ENCODE measurements at regions not wholly inside any gene's neighbourhood (a gene's known extent, or its start where the extent isn't known, plus 50 kb on each side); places are given as distances from the start of the nearest gene placed in this dataset.
"Not testable (repeated sequence)": the region's sequence is repeated elsewhere in the genome, so short reads cannot be mapped to it uniquely, and the experiment has no call there.

DNA sequence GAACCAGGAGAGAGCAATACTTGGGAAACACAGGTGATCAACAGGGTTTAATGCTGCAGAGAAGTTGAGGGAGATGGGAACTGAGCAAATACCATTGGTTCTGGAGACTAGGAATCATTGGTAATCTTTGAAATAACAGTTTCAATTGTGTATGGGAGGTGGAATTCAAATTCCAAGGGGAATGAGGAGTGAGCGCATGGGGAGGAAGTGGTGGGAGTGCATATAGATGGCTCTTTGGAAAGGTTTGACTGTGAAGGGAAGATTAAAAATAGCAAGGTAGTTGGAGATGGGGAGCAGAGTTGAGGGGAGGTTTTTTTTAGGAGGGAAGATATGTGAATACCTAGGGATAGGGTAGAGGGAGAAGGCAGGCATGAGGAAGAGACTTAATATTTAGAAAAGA, 51.1 kb upstream of the ROPN1 start:
- no peak for DNase-seq

- no peak for DNase-seq
These were observed 53.0 kb upstream of the ROPN1 start for GRCh38 chr3:124044956-124045355.

- DNase-seq = no peak
These were observed 57.3 kb upstream of the ROPN1 start for GRCh38 chr3:124048967-124049798.

DNA sequence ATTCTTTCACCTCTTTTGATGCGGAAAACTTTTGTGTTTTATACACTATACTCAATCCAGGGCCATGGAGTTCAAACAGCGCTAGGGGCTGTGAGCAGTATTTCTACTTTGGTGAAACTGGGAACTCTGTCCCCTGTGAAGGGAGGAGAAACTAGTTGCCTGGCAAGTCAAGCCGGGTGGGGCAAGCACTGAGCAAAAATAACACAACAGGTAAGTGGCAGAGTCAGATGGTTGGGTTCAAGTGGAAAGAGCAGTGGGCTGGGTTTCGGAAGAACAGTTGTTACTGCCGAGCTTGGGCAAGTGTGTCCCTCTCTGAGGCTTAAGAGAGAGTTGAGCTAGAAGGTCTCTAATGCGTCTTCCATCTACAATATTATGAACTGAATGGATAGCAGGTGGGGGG, 59.7 kb upstream of the ROPN1 start:
- DNase-seq = no peak

- no peak for DNase-seq
These were observed 61.9 kb upstream of the ROPN1 start for GRCh38 chr3:124053871-124054270.

DNA sequence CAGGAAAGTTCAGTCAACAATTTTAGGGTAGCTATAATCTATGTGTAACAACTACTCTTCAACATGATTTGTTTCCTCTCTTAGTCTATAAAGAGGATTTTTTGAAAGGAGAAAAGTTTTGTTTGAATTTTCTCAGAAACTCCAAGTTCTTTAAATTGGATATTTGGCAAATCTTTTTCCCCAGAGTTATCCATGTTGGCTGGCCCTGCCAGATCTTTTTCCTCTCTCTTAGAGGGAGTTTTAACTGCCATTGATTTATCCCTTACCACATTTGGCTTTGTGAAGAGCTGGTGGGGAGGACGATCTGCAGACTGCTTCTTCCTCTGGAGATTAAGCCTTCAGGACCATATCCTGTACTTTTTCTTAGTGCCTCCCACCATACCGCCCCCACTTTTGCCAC, 64.9 kb upstream of the ROPN1 start:
- no peak for DNase-seq

DNA sequence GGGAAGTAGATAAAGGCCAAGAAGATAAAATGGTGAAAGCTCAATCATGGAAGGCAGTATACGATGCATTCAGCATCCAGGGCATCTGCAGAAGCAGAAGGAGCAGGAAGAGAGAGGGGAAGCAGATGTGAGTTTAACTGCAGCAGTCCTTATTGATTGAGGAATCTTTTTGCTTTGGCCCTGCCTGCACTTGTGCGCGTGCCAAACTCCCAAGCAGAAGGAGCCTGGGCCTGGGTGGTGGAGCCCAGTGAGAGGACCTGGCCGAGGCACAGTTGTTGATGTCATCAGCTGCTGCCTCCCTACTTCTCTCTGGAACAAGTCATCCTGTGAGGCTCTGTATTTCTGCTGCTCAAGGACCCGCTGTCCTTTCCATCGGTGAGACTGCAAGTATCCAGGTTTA, 65.5 kb upstream of the ROPN1 start:
- no peak for DNase-seq

- DNase-seq = no peak
These were observed 67.7 kb upstream of the ROPN1 start for GRCh38 chr3:124059580-124059979.

DNA sequence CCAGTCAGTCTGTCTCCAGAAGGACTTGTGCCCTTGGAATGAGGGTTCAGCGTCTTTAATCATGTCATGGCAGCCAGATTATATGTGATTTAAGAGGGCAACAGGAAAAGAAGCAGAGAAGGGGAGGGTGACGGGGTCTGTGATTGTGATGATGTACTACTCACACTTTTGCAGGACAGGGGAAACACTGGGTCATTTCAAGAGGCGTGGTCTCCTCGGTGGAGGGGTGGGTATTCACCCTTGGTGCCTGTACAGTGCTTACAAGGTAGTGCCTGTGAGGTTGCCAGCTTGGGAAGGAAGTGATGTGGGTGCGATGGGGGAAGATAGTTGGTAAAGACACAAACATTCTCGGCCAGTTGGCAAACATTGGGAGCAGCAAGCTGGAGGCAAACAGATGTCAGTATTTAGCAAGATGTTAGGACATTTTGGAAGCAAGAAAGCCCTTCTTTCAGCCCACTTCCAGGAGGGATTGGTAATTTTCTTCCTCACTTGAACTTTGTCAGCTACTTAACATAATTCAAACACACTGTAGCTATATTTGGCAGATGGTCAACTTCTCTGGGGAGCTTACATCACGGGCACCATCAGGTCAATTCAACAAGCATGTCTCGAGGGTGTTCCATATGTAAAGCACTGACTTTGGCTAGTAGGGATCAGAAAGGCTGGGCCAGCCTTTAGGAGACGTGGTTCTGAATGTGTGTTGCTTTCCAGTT, 71.4 kb upstream of the ROPN1 start:
- no peak for DNase-seq

DNA sequence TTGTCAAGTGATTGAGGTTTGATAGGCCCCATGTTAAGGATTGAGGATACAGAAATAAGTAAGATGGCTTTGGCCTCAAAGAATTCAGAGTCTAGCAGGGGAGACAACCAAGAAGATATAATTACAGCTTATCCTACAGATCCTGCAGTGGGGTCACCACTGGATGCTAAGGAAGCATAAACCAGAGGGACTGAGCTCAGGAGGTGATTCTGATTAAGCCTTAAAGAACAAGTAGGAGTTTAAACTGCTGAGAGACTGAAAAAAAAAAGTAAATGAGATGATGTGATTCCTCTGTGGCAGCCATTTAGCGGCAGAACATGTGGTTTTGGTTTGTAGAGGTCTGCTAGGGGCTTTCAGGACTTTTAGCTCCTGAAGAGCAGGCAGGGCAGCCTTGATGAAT, 72.1 kb upstream of the ROPN1 start:
- no peak for DNase-seq

GRCh38 chr3:124066543-124066942, 74.6 kb upstream of the ROPN1 start:
- not testable (repeated sequence) for DNase-seq

GRCh38 chr3:124069706-124070105, 77.8 kb upstream of the ROPN1 start:
- not testable (repeated sequence) for DNase-seq

GRCh38 chr3:124075090-124075489, 83.2 kb upstream of the ROPN1 start:
- DNase-seq = not testable (repeated sequence)

GRCh38 chr3:124075753-124076152, 83.8 kb upstream of the ROPN1 start:
- no peak for DNase-seq

- DNase-seq = no peak
These were observed 84.3 kb upstream of the ROPN1 start for GRCh38 chr3:124076235-124076634.

DNA sequence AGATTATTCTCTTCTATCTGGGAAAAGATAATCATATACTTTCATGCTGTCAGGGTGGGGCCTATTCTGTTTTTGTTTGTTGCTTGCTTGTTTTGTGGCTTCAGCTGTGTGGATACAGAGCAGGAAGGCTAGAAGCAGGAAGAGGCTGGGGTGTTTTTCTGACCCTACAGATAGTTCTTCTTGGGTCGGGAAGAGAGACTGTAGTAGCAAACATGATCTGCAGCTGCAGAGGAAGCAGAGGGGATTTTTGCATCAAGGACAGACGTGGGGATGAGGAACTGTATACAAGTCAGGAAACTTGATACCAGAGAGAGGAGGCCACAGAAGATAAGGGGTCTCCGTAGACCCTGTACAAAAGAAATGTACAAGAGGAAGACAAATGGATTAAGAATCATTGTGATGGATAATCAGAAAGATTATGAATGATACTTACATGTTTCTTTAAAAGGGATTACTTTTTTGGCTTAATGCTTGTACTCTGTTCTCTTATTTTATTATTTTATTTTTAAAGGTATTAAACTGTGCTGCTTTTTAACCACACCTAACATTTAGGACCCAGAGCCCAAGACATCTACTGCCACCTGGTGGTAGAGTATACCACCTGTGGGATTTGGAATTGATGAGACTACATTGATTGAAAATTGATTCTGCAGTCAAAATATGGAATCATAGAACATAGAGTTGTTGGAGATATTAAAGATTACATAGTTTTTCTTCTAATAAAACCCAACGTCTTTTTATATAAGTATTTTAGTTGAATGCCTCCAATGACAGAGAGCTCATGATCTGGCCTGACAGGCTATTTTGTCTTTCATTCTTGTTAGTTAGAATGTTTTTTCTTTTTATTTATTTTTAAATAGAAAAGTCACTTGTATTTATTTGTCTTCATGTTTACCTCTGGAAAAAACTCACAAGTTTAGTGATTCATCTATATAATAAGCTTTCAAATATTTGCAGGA, 87.3 kb upstream of the ROPN1 start:
- peak; percentile 13 for DNase-seq

DNA sequence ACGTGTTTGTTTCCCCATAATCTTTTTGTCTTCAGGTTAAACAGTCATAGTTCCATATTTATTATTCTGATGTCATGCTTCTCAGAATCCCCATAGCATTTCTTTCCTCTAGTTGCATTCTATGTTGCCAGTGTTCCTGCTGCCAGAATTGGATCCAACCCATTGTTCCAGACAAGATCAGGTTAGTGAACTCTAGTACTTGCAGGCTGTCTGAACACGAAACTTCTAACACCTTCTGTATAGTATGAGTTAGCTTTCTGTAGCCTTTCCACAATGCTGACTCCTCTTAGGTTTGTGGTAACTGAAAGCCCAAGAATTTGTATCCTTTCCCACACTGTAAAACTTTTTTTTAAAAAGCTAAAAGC, 88.0 kb upstream of the ROPN1 start:
- DNase-seq = no peak

- DNase-seq = no peak
These were observed 90.4 kb upstream of the ROPN1 start for GRCh38 chr3:124082343-124082742.

DNA sequence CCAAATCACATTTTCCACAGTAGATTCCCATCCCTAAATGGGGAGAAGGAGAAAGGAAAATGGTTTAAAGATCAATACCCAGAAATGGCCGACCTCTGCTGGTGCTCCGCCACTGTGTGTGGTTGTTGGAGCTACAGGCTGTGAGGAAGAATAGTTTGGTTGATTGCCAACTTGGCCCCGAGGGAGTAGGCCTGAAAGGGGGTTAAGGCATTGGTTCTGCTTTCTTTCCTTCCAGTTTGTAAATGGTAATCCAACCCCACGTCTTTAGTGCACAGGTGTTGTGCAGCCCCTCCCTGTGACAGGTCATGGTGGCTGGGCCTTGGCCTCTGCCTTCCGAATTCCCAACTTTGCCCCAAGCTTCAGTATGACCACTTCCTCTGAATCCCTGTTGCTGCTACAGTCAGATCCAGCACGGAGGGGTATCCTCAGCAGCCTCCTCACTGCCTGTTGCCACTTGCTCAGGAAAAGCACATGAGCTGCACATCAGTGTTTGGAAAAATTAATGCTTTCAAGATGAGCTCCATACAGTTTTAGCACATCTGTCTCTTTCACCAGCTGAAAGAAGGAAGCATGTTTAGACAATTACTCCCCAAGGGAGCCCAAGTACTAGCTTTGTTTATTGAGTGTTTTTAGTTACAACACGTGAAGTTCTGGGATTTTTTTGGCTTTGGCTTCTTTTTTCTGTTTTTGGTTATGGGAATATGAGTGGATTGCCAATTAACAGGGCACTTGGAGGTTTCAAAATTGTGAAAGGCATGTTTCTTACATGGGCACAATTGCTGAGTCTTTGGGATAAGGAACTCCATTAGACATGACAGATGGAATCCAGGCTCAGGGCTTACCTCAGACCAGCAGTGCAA, 92.3 kb upstream of the ROPN1 start:
- DNase-seq = no peak

DNA sequence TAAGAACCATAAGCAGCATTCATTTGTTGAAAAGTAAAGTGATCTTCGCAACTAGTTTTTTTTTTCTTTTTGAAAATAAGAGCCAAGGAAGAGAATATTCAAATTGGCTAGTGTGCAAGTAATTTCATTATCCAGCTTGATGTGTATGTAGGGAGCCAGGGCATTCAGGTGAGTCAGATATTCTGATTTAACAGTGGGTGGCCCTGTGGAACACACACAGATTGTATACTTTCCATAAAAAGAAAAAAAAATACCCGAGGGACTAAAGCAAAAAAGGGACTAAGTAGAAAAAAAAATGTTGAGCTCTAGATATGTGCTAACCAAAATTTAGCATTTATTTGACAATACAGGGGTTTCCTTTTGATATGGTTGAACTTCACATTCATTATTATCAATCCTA, 96.9 kb upstream of the ROPN1 start:
- no peak for DNase-seq

DNA sequence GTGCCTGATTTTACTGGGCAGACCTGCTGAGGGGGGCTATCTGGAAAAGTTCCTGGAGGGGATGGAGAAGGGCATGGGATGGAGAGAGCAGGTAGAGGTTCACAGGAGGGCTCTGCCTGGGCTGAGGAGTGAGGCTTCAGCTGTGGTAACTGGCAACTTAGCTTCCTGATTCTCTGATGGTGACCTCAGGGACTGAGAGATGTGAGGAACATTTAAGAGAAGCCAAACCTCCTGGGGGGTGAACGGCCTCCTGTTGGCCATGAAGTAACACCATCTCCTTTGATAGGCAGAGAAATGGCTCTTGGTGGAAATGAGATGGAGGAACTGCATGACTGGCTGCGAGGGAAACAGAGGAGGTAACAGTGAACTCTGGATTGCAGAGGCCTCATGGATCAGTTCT, 97.3 kb upstream of the ROPN1 start:
- DNase-seq = no peak

GRCh38 chr3:124091716-124092115, 99.8 kb upstream of the ROPN1 start:
- no peak for DNase-seq
